ENCODE measurements at regions not wholly inside any gene's neighbourhood (a gene's known extent, or its start where the extent isn't known, plus 50 kb on each side); places are given as distances from the start of the nearest gene placed in this dataset.

DNA sequence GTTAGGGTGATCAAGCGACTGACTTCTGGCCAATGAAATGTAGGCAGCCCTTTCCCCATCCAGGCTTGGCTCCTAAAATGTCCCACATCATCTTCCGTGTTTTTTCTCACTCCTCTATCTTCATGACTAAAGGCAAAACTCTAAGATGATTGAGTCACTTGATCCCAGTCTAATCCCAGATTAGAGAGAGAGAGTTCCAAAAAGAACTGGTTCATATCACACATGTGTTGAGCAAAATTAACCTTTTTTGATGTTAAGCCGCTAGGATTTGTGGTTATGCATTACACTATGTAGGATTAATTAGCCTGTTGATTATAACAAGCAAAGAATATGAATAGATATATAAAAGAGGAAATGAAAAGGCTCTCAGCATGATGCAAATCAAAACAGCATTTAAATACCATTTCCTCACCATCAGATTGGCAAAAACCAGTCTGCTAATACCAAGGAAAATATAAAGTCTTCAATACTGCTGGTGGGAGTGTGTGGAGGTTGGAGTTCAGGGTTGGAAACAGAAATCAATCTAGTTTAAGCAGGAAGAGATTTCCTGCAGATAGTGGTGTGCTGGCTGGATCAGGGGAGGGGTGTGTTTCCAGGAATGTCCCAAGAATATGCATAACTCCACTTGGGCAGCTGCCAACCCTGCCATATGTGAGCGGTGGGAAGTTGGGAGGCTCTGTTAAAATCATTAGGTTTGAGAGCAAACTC, 187.6 kb upstream of the S1PR3 start:
- intact Hi-C loops (cut with micrococcal nuclease) = no loop called here
- Histone ChIP-seq H3K27ac (replicated peaks) (no peak overlapping the region), H3K4me3 (no peak overlapping the region), H3K4me1 (peaks cover 40% of the 10 kb centered on the region), H3K36me3 (no peaks in the 10 kb centered on the region), H3K27me3 (ENCODE audit: low read depth) (no peaks in the 10 kb centered on the region), H3K9me3 (replicated peaks) (peaks cover 3% of the 10 kb centered on the region)
- TF ChIP-seq, protein P1, sequence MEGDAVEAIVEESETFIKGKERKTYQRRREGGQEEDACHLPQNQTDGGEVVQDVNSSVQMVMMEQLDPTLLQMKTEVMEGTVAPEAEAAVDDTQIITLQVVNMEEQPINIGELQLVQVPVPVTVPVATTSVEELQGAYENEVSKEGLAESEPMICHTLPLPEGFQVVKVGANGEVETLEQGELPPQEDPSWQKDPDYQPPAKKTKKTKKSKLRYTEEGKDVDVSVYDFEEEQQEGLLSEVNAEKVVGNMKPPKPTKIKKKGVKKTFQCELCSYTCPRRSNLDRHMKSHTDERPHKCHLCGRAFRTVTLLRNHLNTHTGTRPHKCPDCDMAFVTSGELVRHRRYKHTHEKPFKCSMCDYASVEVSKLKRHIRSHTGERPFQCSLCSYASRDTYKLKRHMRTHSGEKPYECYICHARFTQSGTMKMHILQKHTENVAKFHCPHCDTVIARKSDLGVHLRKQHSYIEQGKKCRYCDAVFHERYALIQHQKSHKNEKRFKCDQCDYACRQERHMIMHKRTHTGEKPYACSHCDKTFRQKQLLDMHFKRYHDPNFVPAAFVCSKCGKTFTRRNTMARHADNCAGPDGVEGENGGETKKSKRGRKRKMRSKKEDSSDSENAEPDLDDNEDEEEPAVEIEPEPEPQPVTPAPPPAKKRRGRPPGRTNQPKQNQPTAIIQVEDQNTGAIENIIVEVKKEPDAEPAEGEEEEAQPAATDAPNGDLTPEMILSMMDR (IDR thresholded peaks at IDR 0.05; ENCODE audit: borderline replicate concordance) = no peak
- no peak for DNase-seq

DNA sequence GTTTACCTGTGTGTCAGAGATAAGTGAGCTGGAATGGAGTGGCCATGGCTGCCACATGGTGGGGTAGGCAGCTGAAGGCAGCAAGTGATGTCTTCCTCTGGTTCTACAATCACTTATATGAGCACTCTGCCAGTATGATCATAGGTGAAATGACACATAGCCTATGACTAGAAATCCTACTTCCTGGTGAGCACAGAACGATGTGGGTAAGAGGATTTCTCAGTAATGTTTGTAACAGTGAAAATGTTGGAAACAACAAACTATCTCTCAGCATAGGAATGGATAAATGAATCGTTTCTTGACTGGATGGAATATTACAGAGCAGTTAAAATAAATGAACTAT, 187.0 kb upstream of the S1PR3 start:
- intact Hi-C loops (cut with micrococcal nuclease) = no loop called here
- H3K4me3 ChIP-seq = no peak overlapping the region
- H3K27ac ChIP-seq (replicated peaks) = no peak overlapping the region
- TF ChIP-seq, protein P1 (IDR thresholded peaks at IDR 0.05; ENCODE audit: borderline replicate concordance) = no peak
- DNase-seq = no peak
- H3K4me1 ChIP-seq = peaks cover 45% of the 10 kb centered on the region
- no peaks in the 10 kb centered on the region for H3K36me3 ChIP-seq
- H3K9me3 ChIP-seq (replicated peaks) = peaks cover 3% of the 10 kb centered on the region
- H3K27me3 ChIP-seq (ENCODE audit: low read depth) = no peaks in the 10 kb centered on the region

DNA sequence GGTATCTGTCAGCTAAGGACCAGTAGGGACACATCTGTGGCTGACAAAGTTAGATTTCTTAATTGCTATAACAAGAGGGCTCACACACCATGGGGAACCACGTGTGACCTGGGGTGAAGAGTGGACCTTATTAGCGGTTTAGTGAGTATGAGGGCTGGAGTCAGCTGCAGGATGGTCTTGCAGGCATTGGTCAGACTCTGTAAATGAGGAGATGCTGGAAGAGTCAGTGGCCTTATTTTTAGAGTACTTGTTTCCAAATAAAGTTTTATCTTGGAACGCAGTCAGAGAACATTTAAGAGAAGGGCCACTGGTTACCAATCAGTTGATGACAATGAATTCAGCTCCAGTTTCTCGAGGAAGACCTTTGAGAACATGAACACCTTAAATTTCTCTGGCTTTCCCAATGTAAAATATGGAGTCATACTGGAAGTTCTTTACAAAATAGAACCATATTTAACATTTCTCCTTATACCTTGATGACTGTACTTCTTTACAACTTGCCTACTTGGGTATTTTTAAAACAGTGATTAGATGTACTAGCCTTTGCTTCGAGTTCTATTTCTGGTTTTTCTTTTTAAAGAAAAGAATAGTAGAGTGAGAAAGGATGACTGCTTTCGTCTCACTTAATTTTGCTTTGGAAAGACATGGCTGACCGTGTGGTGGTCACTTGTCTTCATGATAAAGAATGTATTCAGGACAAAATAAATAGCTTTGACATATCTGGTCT, 185.9 kb upstream of the S1PR3 start:
- peaks cover 3% of the 10 kb centered on the region for H3K9me3 ChIP-seq (replicated peaks)
- H3K27ac ChIP-seq (replicated peaks) = peak overlapping the region; percentile 75
- no peak overlapping the region for H3K4me3 ChIP-seq
- H3K27me3 ChIP-seq (ENCODE audit: low read depth) = no peaks in the 10 kb centered on the region
- H3K4me1 ChIP-seq = peaks cover 48% of the 10 kb centered on the region
- intact Hi-C loops (cut with micrococcal nuclease) = no loop called here
- no peaks in the 10 kb centered on the region for H3K36me3 ChIP-seq
- TF ChIP-seq, protein P1 (IDR thresholded peaks at IDR 0.05; ENCODE audit: borderline replicate concordance) = no peak
- no peak for DNase-seq

DNA sequence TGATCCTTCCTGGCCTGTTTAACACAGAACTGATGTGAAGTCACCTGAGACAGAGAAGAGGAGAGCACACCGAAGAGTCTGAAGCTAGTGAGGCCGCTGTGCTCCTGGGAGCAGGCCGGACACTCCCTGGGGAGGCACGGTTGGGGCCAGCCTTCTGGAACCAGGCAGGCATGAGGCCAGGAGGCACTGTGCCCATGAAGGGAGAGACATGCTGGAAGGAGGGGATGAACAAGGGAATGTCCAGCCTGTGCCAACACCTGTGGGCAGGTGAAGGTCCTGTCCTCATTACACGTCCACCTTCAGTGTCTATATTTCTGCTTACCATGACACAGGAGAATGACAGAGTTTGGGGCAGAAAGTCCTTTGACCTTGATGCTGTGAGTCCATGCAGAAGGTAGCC, 183.8 kb upstream of the S1PR3 start:
- Histone ChIP-seq H3K36me3 (no peaks in the 10 kb centered on the region), H3K27me3 (ENCODE audit: low read depth) (no peaks in the 10 kb centered on the region), H3K4me1 (peaks cover 34% of the 10 kb centered on the region), H3K9me3 (replicated peaks) (peaks cover 2% of the 10 kb centered on the region), H3K4me3 (no peak overlapping the region), H3K27ac (replicated peaks) (peak overlapping the region; percentile 16)
- TF ChIP-seq, protein P1 (IDR thresholded peaks at IDR 0.05; ENCODE audit: borderline replicate concordance) = no peak
- DNase-seq = no peak
- intact Hi-C loops (cut with micrococcal nuclease) = no loop called here

DNA sequence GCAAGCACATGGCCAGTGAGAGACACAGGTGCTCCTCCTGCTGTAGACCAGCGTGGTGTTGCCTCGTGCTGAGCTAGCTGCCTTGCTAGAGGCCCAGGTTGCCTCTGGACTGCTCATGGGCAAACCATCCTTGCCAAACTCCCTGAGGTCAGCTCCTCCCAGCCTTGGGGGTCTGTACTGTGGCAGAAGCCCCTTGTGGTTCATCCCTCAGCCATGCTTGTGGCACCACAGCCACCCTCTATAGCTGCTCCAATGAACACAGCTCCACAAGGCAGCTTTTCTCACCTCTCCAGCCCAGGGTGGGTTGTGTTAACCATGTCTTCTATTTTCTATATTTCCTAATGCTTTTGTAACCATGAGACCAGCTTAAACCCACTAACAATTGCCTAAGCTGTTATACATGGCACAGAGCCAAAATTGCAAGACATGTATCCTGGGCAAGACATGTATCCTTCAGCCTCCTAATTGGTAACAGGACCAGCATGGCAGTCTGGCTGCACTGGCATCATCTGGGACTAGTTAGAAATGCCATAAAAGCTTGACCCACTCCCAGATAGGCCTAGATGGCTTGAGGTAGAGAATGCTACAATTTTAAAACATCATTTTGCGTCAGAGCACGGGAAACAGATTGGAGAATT, 183.1 kb upstream of the S1PR3 start:
- Histone ChIP-seq H3K27me3 (ENCODE audit: low read depth) (no peaks in the 10 kb centered on the region), H3K9me3 (replicated peaks) (no peaks in the 10 kb centered on the region), H3K4me1 (peaks cover 36% of the 10 kb centered on the region), H3K4me3 (no peak overlapping the region), H3K36me3 (no peaks in the 10 kb centered on the region), H3K27ac (replicated peaks) (peak overlapping the region; percentile 20)
- intact Hi-C loops (cut with micrococcal nuclease) = no loop called here
- TF ChIP-seq, protein P1 (IDR thresholded peaks at IDR 0.05; ENCODE audit: borderline replicate concordance) = no peak
- DNase-seq = no peak
